DOHH2 (cell line): ENCODE measurements at regions not wholly inside any gene's neighbourhood (a gene's known extent, or its start where the extent isn't known, plus 50 kb on each side); places are given as distances from the start of the nearest gene placed in this dataset.

Source experiments
- CTCF ChIP-seq: fragments of 200-600 bp; sonication (generic); IDR thresholded peaks from one replicate; pipeline ENCODE4 v1.5.1; 2014; ENCODE audit warnings: antibody characterized with exemption, mild to moderate bottlenecking, low read depth, low read length; ENCODE audit not compliant: poor library complexity, severe bottlenecking
- EZH2phosphoT487 ChIP-seq: fragments of 200-600 bp; sonication (generic); IDR thresholded peaks from 2 replicates; pipeline ENCODE4 v1.6.1; 2017; ENCODE audit warnings: borderline replicate concordance, mild to moderate bottlenecking, antibody characterized with exemption, low read length, moderate library complexity, mixed read lengths

GRCh38 chr6:137805622-137806021, 61.4 kb upstream of the TNFAIP3 start:
- TF ChIP-seq CTCF (no peak), EZH2phosphoT487 (no peak)
